IMR-90 (cell line): ENCODE measurements at regions not wholly inside any gene's neighbourhood (a gene's known extent, or its start where the extent isn't known, plus 50 kb on each side); places are given as distances from the start of the nearest gene placed in this dataset.

Source experiments
- ATAC-seq: fragments of 200-7000 bp; cut with Tn5 transposase; 2 replicates; pipeline ENCODE4 v1.9.1; 2020; ENCODE audit warnings: low read depth, mild to moderate bottlenecking, moderate library complexity
- BruUV-seq: library from RNA; stranded (reverse); fragments of 400-500 nt; replicated peaks from 2 replicates; lab custom pipeline; 2021; lab: Mats Ljungman, UMichigan
- CTCF ChIA-PET: fragments of 300-600 bp; formaldehyde crosslinking; extraction: SDS; loops from one replicate; lab custom pipeline; 2021; ENCODE audit warnings: antibody characterized with exemption; lab: Yijun Ruan, JAX
- POLR2A ChIA-PET: fragments of 300-600 bp; sonication (Branson Sonifier 250); formaldehyde crosslinking; loops from one replicate; lab custom pipeline; 2022; ENCODE audit warnings: antibody characterized with exemption; ENCODE audit not compliant: unreplicated experiment; lab: Charles Lee
- DNase-seq: peaks from one replicate; pipeline ENCODE4 v3.0.0; 2013
- H2AFZ ChIP-seq: replicated peaks from 2 replicates; pipeline ENCODE3; 2013; ENCODE audit warnings: low read length, mild to moderate bottlenecking; ENCODE audit not compliant: poor library complexity
- H2AK5ac ChIP-seq: 2 replicates; pipeline ENCODE4 v1.6.1; 2013; ENCODE audit warnings: low read depth, low read length, inconsistent platforms
- H2AK9ac ChIP-seq: replicated peaks from 2 replicates; pipeline ENCODE3; 2013; ENCODE audit warnings: mild to moderate bottlenecking, low read depth, low read length, moderate library complexity; ENCODE audit not compliant: poor library complexity
- H2BK120ac ChIP-seq: 2 replicates; pipeline ENCODE4 v1.6.1; 2013; ENCODE audit warnings: low read depth, low read length, inconsistent platforms
- H2BK15ac ChIP-seq: 3 replicates; pipeline ENCODE4 v1.6.1; 2013; ENCODE audit warnings: low read depth, low read length, inconsistent platforms
- H2BK20ac ChIP-seq: 2 replicates; pipeline ENCODE4 v1.6.1; 2013; ENCODE audit warnings: low read depth, mild to moderate bottlenecking, inconsistent platforms, low read length, moderate library complexity
- H2BK5ac ChIP-seq: 2 replicates; pipeline ENCODE4 v1.6.1; 2013; ENCODE audit warnings: mild to moderate bottlenecking, low read depth, low read length, inconsistent platforms; ENCODE audit not compliant: poor library complexity, severe bottlenecking
- H3K14ac ChIP-seq: replicated peaks from 2 replicates; pipeline ENCODE4 v1.6.1; 2013; ENCODE audit warnings: low read depth, low read length, inconsistent platforms
- H3K18ac ChIP-seq: 2 replicates; pipeline ENCODE4 v1.6.1; 2013; ENCODE audit warnings: low read depth, low read length, control low read depth
- H3K23ac ChIP-seq: 2 replicates; pipeline ENCODE4 v1.6.1; 2013; ENCODE audit warnings: low read depth, low read length, inconsistent platforms
- H3K27ac ChIP-seq: 2 replicates; pipeline ENCODE4 v1.5.1; 2013; ENCODE audit warnings: mild to moderate bottlenecking, control low read depth, low read length; ENCODE audit not compliant: insufficient read depth
- H3K27me3 ChIP-seq: 2 replicates; pipeline ENCODE4 v1.6.1; 2013; ENCODE audit warnings: low read length; ENCODE audit not compliant: control insufficient read depth, insufficient read depth
- H3K36me3 ChIP-seq: 2 replicates; pipeline ENCODE4 v1.6.1; 2013; ENCODE audit warnings: low read length, mixed read lengths; ENCODE audit not compliant: control insufficient read depth, insufficient read depth
- H3K4ac ChIP-seq: 2 replicates; pipeline ENCODE4 v1.6.1; 2013; ENCODE audit warnings: low read depth, low read length, inconsistent platforms
- H3K4me1 ChIP-seq: 2 replicates; pipeline ENCODE4 v1.6.1; 2013; ENCODE audit warnings: low read length, mixed read lengths; ENCODE audit not compliant: control insufficient read depth, insufficient read depth
- H3K4me2 ChIP-seq: 2 replicates; pipeline ENCODE4 v1.6.1; 2013; ENCODE audit warnings: low read depth, mild to moderate bottlenecking, control low read depth, low read length, moderate library complexity
- H3K4me3 ChIP-seq: 2 replicates; pipeline ENCODE4 v1.5.1; 2013; ENCODE audit warnings: low read depth, mild to moderate bottlenecking, control low read depth, low read length, moderate library complexity; ENCODE audit not compliant: insufficient read depth
- H3K56ac ChIP-seq: 2 replicates; pipeline ENCODE4 v1.6.1; 2013; ENCODE audit warnings: low read length, inconsistent platforms; ENCODE audit not compliant: insufficient read depth; ENCODE audit errors: extremely low read depth
- H3K79me1 ChIP-seq, 2 experiments: 2 replicates each; pipeline ENCODE4 v1.6.1; 2013; ENCODE audit warnings: low read length in 2 of 2, inconsistent platforms in 1 of 2, low read depth in 1 of 2
- H3K9ac ChIP-seq: 2 replicates; pipeline ENCODE4 v1.6.1; 2013; ENCODE audit warnings: low read depth, low read length, control low read depth
- H3K9me1 ChIP-seq: 2 replicates; pipeline ENCODE4 v1.6.1; 2013; ENCODE audit warnings: low read length, inconsistent platforms; ENCODE audit not compliant: insufficient read depth
- H3K9me3 ChIP-seq: 2 replicates; pipeline ENCODE4 v1.6.1; 2013; ENCODE audit warnings: low read length; ENCODE audit not compliant: control insufficient read depth, insufficient read depth
- H4K20me1 ChIP-seq: 2 replicates; pipeline ENCODE4 v1.6.1; 2013; ENCODE audit warnings: low read length, inconsistent platforms; ENCODE audit not compliant: insufficient read depth
- H4K5ac ChIP-seq: 2 replicates; pipeline ENCODE4 v1.6.1; 2013; ENCODE audit warnings: mild to moderate bottlenecking, low read depth, low read length, control low read depth
- H4K8ac ChIP-seq, 2 experiments: 2 replicates each; pipeline ENCODE4 v1.6.1; 2013; ENCODE audit warnings: low read depth in 2 of 2, low read length in 2 of 2, control low read depth in 1 of 2, inconsistent platforms in 1 of 2
- H4K91ac ChIP-seq: 2 replicates; pipeline ENCODE4 v1.6.1; 2013; ENCODE audit warnings: low read depth, low read length, inconsistent platforms; ENCODE audit not compliant: insufficient read depth
- BHLHE40 ChIP-seq: fragments of 150-350 bp; IDR thresholded peaks from 2 replicates; pipeline ENCODE4 v1.6.1; 2016; ENCODE audit warnings: mild to moderate bottlenecking, low read depth, low read length
- CEBPB ChIP-seq: IDR thresholded peaks from 2 replicates; pipeline ENCODE4 v1.6.1; 2012; ENCODE audit warnings: low read depth, low read length, improper control_type of control experiment
- CHD1 ChIP-seq: IDR thresholded peaks from 2 replicates; pipeline ENCODE4 v1.6.1; 2012; ENCODE audit warnings: low read depth, low read length, improper control_type of control experiment
- CTCF ChIP-seq: conservative IDR thresholded peaks from 2 replicates; pipeline ENCODE4 v1.5.1; 2012; ENCODE audit warnings: mild to moderate bottlenecking, low read depth, low read length, improper control_type of control experiment
- ELK1 ChIP-seq: fragments of 150-350 bp; IDR thresholded peaks from 2 replicates; pipeline ENCODE4 v1.6.1; 2016; ENCODE audit warnings: low read depth, mild to moderate bottlenecking, low read length, moderate library complexity, borderline replicate concordance
- FOS ChIP-seq: fragments of 150-350 bp; IDR thresholded peaks from 2 replicates; pipeline ENCODE4 v1.6.1; 2016; ENCODE audit warnings: low read depth, low read length
- MAFK ChIP-seq: IDR thresholded peaks from 2 replicates; pipeline ENCODE4 v1.6.1; 2012; ENCODE audit warnings: low read depth, low read length, improper control_type of control experiment
- MAZ ChIP-seq: IDR thresholded peaks from 2 replicates; pipeline ENCODE4 v1.6.1; 2012; ENCODE audit warnings: low read depth, mild to moderate bottlenecking, low read length, improper control_type of control experiment, moderate library complexity, borderline replicate concordance
- MXI1 ChIP-seq: IDR thresholded peaks from 2 replicates; pipeline ENCODE4 v1.6.1; 2012; ENCODE audit warnings: low read depth, mild to moderate bottlenecking, low read length, moderate library complexity, borderline replicate concordance
- NFE2L2 ChIP-seq: fragments of 150-350 bp; IDR thresholded peaks from 2 replicates; pipeline ENCODE4 v1.6.1; 2016; ENCODE audit warnings: low read depth, mild to moderate bottlenecking, low read length
- POLR2A ChIP-seq: IDR thresholded peaks from 2 replicates; pipeline ENCODE4 v1.6.1; 2012; ENCODE audit warnings: mild to moderate bottlenecking, low read depth, low read length
- RAD21 ChIP-seq: IDR thresholded peaks from 2 replicates; pipeline ENCODE4 v1.6.1; 2012; ENCODE audit warnings: low read length, improper control_type of control experiment
- RCOR1 ChIP-seq: IDR thresholded peaks from 2 replicates; pipeline ENCODE4 v1.6.1; 2012; ENCODE audit warnings: mild to moderate bottlenecking, low read length, improper control_type of control experiment; ENCODE audit not compliant: insufficient replicate concordance
- RFX5 ChIP-seq: IDR thresholded peaks from 2 replicates; pipeline ENCODE4 v1.8.0; 2012; ENCODE audit warnings: low read depth, mild to moderate bottlenecking, low read length, moderate library complexity
- SMC3 ChIP-seq: fragments of 150-350 bp; IDR thresholded peaks from 2 replicates; pipeline ENCODE4 v1.6.1; 2016; ENCODE audit warnings: low read depth, mild to moderate bottlenecking, antibody characterized with exemption, low read length, moderate library complexity
- USF2 ChIP-seq: fragments of 150-350 bp; IDR thresholded peaks from 2 replicates; pipeline ENCODE4 v1.6.1; 2017; ENCODE audit warnings: mild to moderate bottlenecking, antibody characterized with exemption, low read length, low read depth
- WGBS, 2 experiments: methylation state at CpG; one replicate each; pipeline versions ENCODE4 v1.1.5 to v1.1.7; 2013; ENCODE audit warnings: missing lambda C conversion rate in 2 of 2; ENCODE audit not compliant: insufficient read length in 1 of 2; ENCODE audit errors: extremely low coverage in 2 of 2; 5-methylcytosine and 5-hydroxymethylcytosine counted together
- dilution Hi-C: fragments of 300-500 bp; cut with HindIII; formaldehyde crosslinking; loops from one replicate; pipeline ENCODE4 v1.14.3; 2018; ENCODE audit warnings: low sequenced_read_pairs; ENCODE audit not compliant: unreplicated experiment
- in situ Hi-C: fragments of 300-500 bp; cut with MboI; formaldehyde crosslinking; loops from 3 replicates; pipeline ENCODE4 v1.14.3; 2019; ENCODE audit warnings: low sequenced_read_pairs, inconsistent platforms, mixed read lengths
- intact Hi-C: fragments of 100-400 bp; cut with micrococcal nuclease; formaldehyde crosslinking; loops from 2 replicates; pipeline ENCODE4 v1.10.0; 2022

- WGBS, 2 experiments, result 73% methylated on average over 3 of the region's 27 CpGs; no CpG with 5 or more reads in 1 of the 2 experiments
- Histone ChIP-seq H2AFZ (peak overlapping the region; percentile 52), H4K8ac (no peak overlapping the region), H2BK15ac (no peak overlapping the region), H2BK20ac (no peak overlapping the region), H3K9me3 (no peaks in the 10 kb centered on the region), H4K91ac (no peak overlapping the region), H3K4me2 (no peak overlapping the region), H2AK9ac (no peak overlapping the region), H3K23ac (no peak overlapping the region), H3K14ac (no peak overlapping the region), H2BK5ac (no peak overlapping the region), H3K18ac (no peak overlapping the region), H2AK5ac (no peak overlapping the region), H2BK120ac (no peak overlapping the region), H4K20me1 (no peaks in the 10 kb centered on the region), H3K27me3 (peaks cover 3% of the 10 kb centered on the region; the same call in 1 of the 2 replicates), H3K36me3 (no peaks in the 10 kb centered on the region), H3K4ac (no peak overlapping the region), H3K4me3 (0 out of 2 replicates have a peak overlapping the region, but pooled peaks have one; percentile 10), H3K4me1 (no peaks in the 10 kb centered on the region), H3K9me1 (no peaks in the 10 kb centered on the region), H3K56ac (no peak overlapping the region), H4K5ac (no peak overlapping the region), H3K79me1 (no peaks in the 10 kb centered on the region), H3K27ac (no peak overlapping the region), H3K9ac (no peak overlapping the region)
- in situ Hi-C loops (no loop called here), intact Hi-C loops (loop anchor here (10.0 kb wide), 1 partner anchor 905 kb away; no protein-coding TSS in a partner anchor), dilution Hi-C loops (no loop called here)
- BruUV-seq, result no TSS peak
- DNase-seq (peak; percentile 48), ATAC-seq (no peak; the same call in 1 of the 2 replicates)
- TF ChIP-seq BHLHE40, result no peak
- no peak for TF ChIP-seq MAZ
- no peak for TF ChIP-seq ELK1
- TF ChIP-seq NFE2L2, result no peak
- no peak for TF ChIP-seq POLR2A
- no peak for TF ChIP-seq RFX5
- no peak for TF ChIP-seq RCOR1
- TF ChIP-seq CTCF, result no peak
- no peak for TF ChIP-seq USF2
- no peak for TF ChIP-seq CEBPB
- TF ChIP-seq CHD1, result no peak
- TF ChIP-seq FOS, result no peak
- TF ChIP-seq MXI1, result no peak
- TF ChIP-seq SMC3, result no peak
- no peak for TF ChIP-seq MAFK
- TF ChIP-seq RAD21, result no peak
- POLR2A ChIA-PET, result no interaction called here
- CTCF ChIA-PET, result no interaction called here
Observed at GRCh38 chr12:115570069-115570777, 707.3 kb downstream of the MED13L start.
